OCI-LY7 (cell line): ENCODE measurements at regions not wholly inside any gene's neighbourhood (a gene's known extent, or its start where the extent isn't known, plus 50 kb on each side); places are given as distances from the start of the nearest gene placed in this dataset.
A peak's percentile ranks its signal among the peaks of the same experiment; 100 is the strongest.

Source experiments
- BruUV-seq: library from RNA; stranded (reverse); fragments of 400-500 nt; replicated peaks from 2 replicates; lab custom pipeline; 2021; lab: Mats Ljungman, UMichigan
- CTCF ChIA-PET: fragments of 300-600 bp; sonication (Branson Sonifier 250); formaldehyde crosslinking; loops from one replicate; lab custom pipeline; 2022; ENCODE audit warnings: antibody characterized with exemption; ENCODE audit not compliant: unreplicated experiment; lab: Charles Lee
- POLR2A ChIA-PET: fragments of 300-600 bp; sonication (Branson Sonifier 250); formaldehyde crosslinking; loops from one replicate; lab custom pipeline; 2022; ENCODE audit warnings: antibody characterized with exemption; lab: Charles Lee
- DNase-seq: peaks from one replicate; pipeline ENCODE4 v3.0.0-alpha.2; 2015; ENCODE audit warnings: low spot score
- H2AFZ ChIP-seq: fragments of 200-600 bp; sonication (generic), shearing (Covaris generic); 2 replicates; pipeline ENCODE4 v1.6.1; 2014; ENCODE audit warnings: mild to moderate bottlenecking, antibody characterized with exemption, low read length, moderate library complexity
- H3K27ac ChIP-seq: fragments of 200-600 bp; sonication (generic); 2 replicates; pipeline ENCODE4 v1.5.1; 2014; ENCODE audit warnings: mixed run types, low read depth, mild to moderate bottlenecking, moderate library complexity, low read length, inconsistent platforms; ENCODE audit not compliant: poor library complexity, severe bottlenecking
- H3K36me3 ChIP-seq: fragments of 200-600 bp; sonication (generic); 2 replicates; pipeline ENCODE4 v1.6.1; 2014; ENCODE audit warnings: mild to moderate bottlenecking, antibody characterized with exemption, low read length, moderate library complexity, mixed read lengths; ENCODE audit not compliant: insufficient read depth
- H3K4me1 ChIP-seq: fragments of 200-600 bp; sonication (generic); 2 replicates; pipeline ENCODE4 v1.5.1; 2014; ENCODE audit warnings: mild to moderate bottlenecking, low read length; ENCODE audit not compliant: insufficient read depth, poor library complexity, severe bottlenecking
- H3K4me2 ChIP-seq: fragments of 200-600 bp; sonication (generic); 2 replicates; pipeline ENCODE4 v1.6.1; 2014; ENCODE audit warnings: mild to moderate bottlenecking, low read length
- H3K4me3 ChIP-seq: fragments of 200-600 bp; sonication (generic); 2 replicates; pipeline ENCODE4 v1.5.1; 2014; ENCODE audit warnings: mild to moderate bottlenecking, low read depth, low read length; ENCODE audit not compliant: poor library complexity, severe bottlenecking
- H3K79me2 ChIP-seq: fragments of 200-600 bp; sonication (generic); 2 replicates; pipeline ENCODE4 v1.6.1; 2016; ENCODE audit warnings: low read depth, mild to moderate bottlenecking, low read length, moderate library complexity, mixed read lengths; ENCODE audit not compliant: insufficient read depth
- H3K9me2 ChIP-seq: fragments of 200-600 bp; sonication (generic); 2 replicates; pipeline ENCODE4 v1.6.1; 2016; ENCODE audit warnings: mild to moderate bottlenecking, low read length, mixed read lengths; ENCODE audit not compliant: insufficient read depth
- H3K9me3 ChIP-seq: fragments of 200-600 bp; sonication (generic); 2 replicates; pipeline ENCODE4 v1.6.1; 2014; ENCODE audit warnings: mild to moderate bottlenecking, mixed run types, low read length, mixed read lengths
- H4K20me1 ChIP-seq: fragments of 200-600 bp; sonication (generic); 2 replicates; pipeline ENCODE4 v1.6.1; 2014; ENCODE audit warnings: mild to moderate bottlenecking, antibody characterized with exemption, low read length, moderate library complexity, mixed read lengths; ENCODE audit not compliant: insufficient read depth
- CTCF ChIP-seq: fragments of 200-600 bp; sonication (generic); conservative IDR thresholded peaks from 2 replicates; pipeline ENCODE4 v1.5.1; 2014; ENCODE audit warnings: mild to moderate bottlenecking, antibody characterized with exemption, low read length, moderate library complexity, mixed read lengths
- EZH2phosphoT487 ChIP-seq: fragments of 200-600 bp; sonication (generic); IDR thresholded peaks from 2 replicates; pipeline ENCODE4 v1.6.1; 2018; ENCODE audit warnings: low read depth, borderline replicate concordance, mild to moderate bottlenecking, mixed run types, antibody characterized with exemption, low read length, moderate library complexity, mixed read lengths
- intact Hi-C: fragments of 100-400 bp; cut with micrococcal nuclease; formaldehyde crosslinking; loops from one replicate; pipeline ENCODE4 v1.10.0; 2022; ENCODE audit not compliant: unreplicated experiment

- ChIA-PET POLR2A (interaction anchor here (0.9 kb wide), 1 partner anchor 23 kb away, joined by 3 read pairs; no protein-coding TSS in a partner anchor), CTCF (no interaction called here)
- Histone ChIP-seq H3K9me3 (no peaks in the 10 kb centered on the region), H3K36me3 (no peaks in the 10 kb centered on the region), H3K9me2 (no peaks in the 10 kb centered on the region), H3K4me2 (no peak overlapping the region), H3K79me2 (no peaks in the 10 kb centered on the region), H4K20me1 (no peaks in the 10 kb centered on the region), H2AFZ (no peak overlapping the region), H3K4me1 (no peaks in the 10 kb centered on the region), H3K27ac (no peak overlapping the region), H3K4me3 (no peak overlapping the region)
- TF ChIP-seq EZH2phosphoT487, result no peak
- TF ChIP-seq CTCF, result peak; percentile 53
- peak; percentile 13 for DNase-seq
- intact Hi-C loops, result no loop called here
- no TSS peak for BruUV-seq
Observed at GRCh38 chr2:174656676-174657176, 59.1 kb upstream of the WIPF1 start.

GRCh38 chr2:174656035-174656434 lies 58.4 kb upstream of the WIPF1 start:
- intact Hi-C loops, result no loop called here
- H2AFZ ChIP-seq, result no peak overlapping the region
- no peak overlapping the region for H3K4me3 ChIP-seq
- H4K20me1 ChIP-seq, result no peaks in the 10 kb centered on the region
- H3K27ac ChIP-seq, result no peak overlapping the region
- TF ChIP-seq EZH2phosphoT487, result no peak
- no peak for TF ChIP-seq CTCF
- POLR2A ChIA-PET, result interaction anchor here (0.9 to 1.4 kb wide), 2 partner anchors 11 to 22 kb away, joined by 3 read pairs; no protein-coding TSS in a partner anchor
- no peaks in the 10 kb centered on the region for H3K36me3 ChIP-seq
- BruUV-seq, result no TSS peak
- CTCF ChIA-PET, result no interaction called here
- no peaks in the 10 kb centered on the region for H3K4me1 ChIP-seq
- H3K4me2 ChIP-seq, result no peak overlapping the region
- DNase-seq, result no peak
- no peaks in the 10 kb centered on the region for H3K79me2 ChIP-seq
- no peaks in the 10 kb centered on the region for H3K9me3 ChIP-seq
- no peaks in the 10 kb centered on the region for H3K9me2 ChIP-seq

- TF ChIP-seq CTCF, result no peak
- TF ChIP-seq EZH2phosphoT487, result no peak
- ChIA-PET CTCF (no interaction called here), POLR2A (interaction anchor here (0.7 to 1.4 kb wide), 3 partner anchors 13 to 297 kb away, joined by 3 to 4 read pairs (median 3); no protein-coding TSS in a partner anchor)
- no peak for DNase-seq
- Histone ChIP-seq H3K4me3 (no peak overlapping the region), H3K27ac (no peak overlapping the region), H3K36me3 (no peaks in the 10 kb centered on the region), H3K79me2 (no peaks in the 10 kb centered on the region), H4K20me1 (no peaks in the 10 kb centered on the region), H3K9me3 (no peaks in the 10 kb centered on the region), H3K9me2 (no peaks in the 10 kb centered on the region), H3K4me2 (no peak overlapping the region), H3K4me1 (no peaks in the 10 kb centered on the region), H2AFZ (no peak overlapping the region)
- no TSS peak for BruUV-seq
- intact Hi-C loops, result no loop called here
Observed at GRCh38 chr2:174654419-174654941, 56.9 kb upstream of the WIPF1 start.
